ENCODE measurements at regions not wholly inside any gene's neighbourhood (a gene's known extent, or its start where the extent isn't known, plus 50 kb on each side); places are given as distances from the start of the nearest gene placed in this dataset.

DNA sequence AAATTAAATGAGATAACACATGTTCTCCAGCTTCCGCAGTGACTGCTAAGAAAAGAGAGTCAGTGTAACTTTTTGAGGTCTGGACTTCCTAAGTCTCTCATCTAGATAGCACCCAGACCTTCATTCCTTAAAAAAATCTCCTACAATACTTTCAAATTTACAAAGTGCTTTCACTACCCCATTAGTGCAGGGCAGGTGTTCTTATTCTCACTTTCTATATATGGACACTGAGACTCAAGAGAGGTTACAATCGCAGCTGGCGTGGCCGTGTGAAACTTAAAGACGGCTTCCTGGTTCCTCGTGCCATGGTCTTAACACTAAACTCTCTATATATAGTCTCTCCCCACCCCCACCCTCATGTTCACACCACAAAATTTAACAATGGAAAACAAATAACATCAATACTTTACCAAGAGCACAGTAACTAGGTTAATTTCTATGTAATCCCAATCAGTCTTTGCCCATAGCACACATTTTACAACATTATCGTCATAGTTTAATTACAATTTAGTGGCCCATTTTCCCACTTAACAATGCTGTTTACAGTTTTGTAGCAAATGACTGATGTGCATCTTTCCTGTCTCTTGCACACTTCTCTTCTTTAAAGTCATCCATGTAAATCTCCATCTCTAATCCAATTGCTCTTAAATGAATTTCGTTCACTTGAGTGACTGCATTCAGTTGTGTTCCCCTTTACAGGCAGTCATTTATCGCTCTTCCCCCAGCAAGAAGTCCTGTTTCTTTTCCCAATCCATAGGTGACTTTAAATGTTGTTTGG lies 78.8 kb upstream of the ARID1B start:
- H3K36me3 ChIP-seq (ENCODE audit: insufficient read depth, low read length), result no peaks in the 10 kb centered on the region
- no peak for DNase-seq (ENCODE audit: low read depth, low spot score)
- H3K9me3 ChIP-seq (ENCODE audit: low read depth, low read length), result no peaks in the 10 kb centered on the region
- no peak overlapping the region for H3K9ac ChIP-seq (ENCODE audit: insufficient read length)
- no peak for TF ChIP-seq EZH2 (IDR thresholded peaks at IDR 0.05)
- TF ChIP-seq POLR2AphosphoS5 (IDR thresholded peaks at IDR 0.05; ENCODE audit: borderline replicate concordance, low read depth, low read length), result no peak
- no peak for TF ChIP-seq FOXP2 (optimal IDR thresholded peaks at IDR 0.05; ENCODE audit: control extremely low read depth, extremely low read length, insufficient read depth)
- no peak overlapping the region for H3K27ac ChIP-seq
- H3K4me3 ChIP-seq, result no peak overlapping the region

GRCh38 chr6:156697225-156697830 lies 79.8 kb upstream of the ARID1B start:
- DNase-seq (ENCODE audit: low read depth, low spot score), result no peak
- H3K4me3 ChIP-seq, result no peak overlapping the region
- no peak overlapping the region for H3K27ac ChIP-seq
- H3K9me3 ChIP-seq (ENCODE audit: low read depth, low read length), result no peaks in the 10 kb centered on the region
- TF ChIP-seq EZH2 (IDR thresholded peaks at IDR 0.05), result no peak
- TF ChIP-seq POLR2AphosphoS5 (IDR thresholded peaks at IDR 0.05; ENCODE audit: borderline replicate concordance, low read depth, low read length), result no peak
- TF ChIP-seq FOXP2 (optimal IDR thresholded peaks at IDR 0.05; ENCODE audit: control extremely low read depth, extremely low read length, insufficient read depth), result no peak
- no peaks in the 10 kb centered on the region for H3K36me3 ChIP-seq (ENCODE audit: insufficient read depth, low read length)
- no peak overlapping the region for H3K9ac ChIP-seq (ENCODE audit: insufficient read length)

DNA sequence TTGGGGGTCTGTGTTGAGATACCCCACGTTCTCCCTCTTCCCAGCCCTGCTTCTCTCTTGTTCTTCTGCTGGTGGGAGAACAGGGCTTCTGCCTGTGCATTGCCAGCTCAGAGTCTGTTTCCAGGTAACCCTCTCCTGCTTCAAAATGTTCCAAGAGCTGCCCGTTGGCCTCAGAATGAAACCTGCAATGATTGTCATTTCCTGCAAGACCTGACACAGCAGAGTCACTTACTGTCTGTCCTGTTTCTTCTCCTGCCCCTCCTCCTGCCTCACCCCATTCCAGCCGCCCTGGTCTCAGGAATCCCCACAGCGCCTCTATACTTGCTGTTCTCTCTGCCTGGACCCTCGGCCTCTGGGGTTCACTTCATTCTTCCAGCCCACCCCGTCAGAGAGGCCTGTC lies 81.4 kb upstream of the ARID1B start:
- Histone ChIP-seq H3K9ac (ENCODE audit: insufficient read length) (no peak overlapping the region), H3K27ac (no peak overlapping the region), H3K36me3 (ENCODE audit: insufficient read depth, low read length) (no peaks in the 10 kb centered on the region), H3K4me3 (no peak overlapping the region), H3K9me3 (ENCODE audit: low read depth, low read length) (no peaks in the 10 kb centered on the region)
- TF ChIP-seq FOXP2 (optimal IDR thresholded peaks at IDR 0.05; ENCODE audit: control extremely low read depth, extremely low read length, insufficient read depth) (no peak), POLR2AphosphoS5 (IDR thresholded peaks at IDR 0.05; ENCODE audit: borderline replicate concordance, low read depth, low read length) (no peak), EZH2 (IDR thresholded peaks at IDR 0.05) (no peak)
- no peak for DNase-seq (ENCODE audit: low read depth, low spot score)

DNA sequence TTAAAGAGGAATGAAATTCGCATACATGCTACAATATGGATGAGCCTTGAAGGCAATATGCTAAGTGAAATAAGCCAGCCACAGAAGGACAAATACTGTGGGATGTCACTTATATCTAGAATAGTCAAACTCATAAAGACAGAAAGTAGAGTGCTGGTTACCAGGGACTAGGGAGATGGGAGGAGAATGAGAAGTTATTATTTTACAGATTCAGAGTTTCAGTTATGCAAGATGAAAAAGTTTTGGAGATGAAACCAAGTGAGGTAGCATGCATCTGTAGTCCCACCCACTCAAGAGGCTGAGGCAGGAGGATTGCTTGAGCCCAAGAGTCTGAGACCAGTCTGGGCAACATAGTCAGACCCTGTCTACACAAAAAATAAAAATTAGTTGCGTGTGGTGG lies 82.5 kb upstream of the ARID1B start:
- DNase-seq (ENCODE audit: low read depth, low spot score), result no peak
- TF ChIP-seq POLR2AphosphoS5 (IDR thresholded peaks at IDR 0.05; ENCODE audit: borderline replicate concordance, low read depth, low read length) (no peak), EZH2 (IDR thresholded peaks at IDR 0.05) (no peak)
- no peaks in the 10 kb centered on the region for H3K9me3 ChIP-seq (ENCODE audit: low read depth, low read length)
- no peaks in the 10 kb centered on the region for H3K36me3 ChIP-seq (ENCODE audit: insufficient read depth, low read length)
- H3K9ac ChIP-seq (ENCODE audit: insufficient read length), result no peak overlapping the region
- H3K4me3 ChIP-seq, result no peak overlapping the region
- no peak overlapping the region for H3K27ac ChIP-seq

GRCh38 chr6:156691018-156691417 lies 86.2 kb upstream of the ARID1B start:
- Histone ChIP-seq H3K36me3 (ENCODE audit: insufficient read depth, low read length) (no peaks in the 10 kb centered on the region), H3K9me3 (ENCODE audit: low read depth, low read length) (no peaks in the 10 kb centered on the region), H3K9ac (ENCODE audit: insufficient read length) (no peak overlapping the region), H3K27ac (no peak overlapping the region), H3K4me3 (no peak overlapping the region)
- no peak for DNase-seq (ENCODE audit: low read depth, low spot score)
- TF ChIP-seq FOXP2 (optimal IDR thresholded peaks at IDR 0.05; ENCODE audit: control extremely low read depth, extremely low read length, insufficient read depth) (no peak), POLR2AphosphoS5 (IDR thresholded peaks at IDR 0.05; ENCODE audit: borderline replicate concordance, low read depth, low read length) (no peak), EZH2 (IDR thresholded peaks at IDR 0.05) (no peak)

GRCh38 chr6:156689656-156690055 lies 87.5 kb upstream of the ARID1B start:
- no peak overlapping the region for H3K4me3 ChIP-seq
- no peaks in the 10 kb centered on the region for H3K9me3 ChIP-seq (ENCODE audit: low read depth, low read length)
- TF ChIP-seq FOXP2 (optimal IDR thresholded peaks at IDR 0.05; ENCODE audit: control extremely low read depth, extremely low read length, insufficient read depth) (no peak), POLR2AphosphoS5 (IDR thresholded peaks at IDR 0.05; ENCODE audit: borderline replicate concordance, low read depth, low read length) (no peak), EZH2 (IDR thresholded peaks at IDR 0.05) (no peak)
- H3K27ac ChIP-seq, result no peak overlapping the region
- H3K9ac ChIP-seq (ENCODE audit: insufficient read length), result no peak overlapping the region
- DNase-seq (ENCODE audit: low read depth, low spot score), result no peak
- no peaks in the 10 kb centered on the region for H3K36me3 ChIP-seq (ENCODE audit: insufficient read depth, low read length)

DNA sequence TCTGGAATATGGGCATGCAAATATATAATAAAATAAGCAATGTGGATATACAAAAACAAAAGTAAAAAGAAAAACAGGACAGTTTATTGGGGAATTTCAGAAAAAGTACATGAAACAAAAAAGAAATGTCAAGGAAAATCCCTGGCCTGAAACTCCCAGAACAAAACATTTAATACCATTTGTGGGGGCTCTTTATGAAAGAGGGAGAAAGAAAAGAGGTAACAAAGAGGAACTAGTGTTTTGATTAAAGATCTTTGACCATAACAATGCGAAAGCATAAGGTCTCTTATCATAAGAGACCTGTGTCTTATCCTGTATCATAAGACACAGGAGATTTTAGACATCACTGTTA lies 88.6 kb upstream of the ARID1B start:
- H3K9me3 ChIP-seq (ENCODE audit: low read depth, low read length), result no peaks in the 10 kb centered on the region
- H3K9ac ChIP-seq (ENCODE audit: insufficient read length), result no peak overlapping the region
- DNase-seq (ENCODE audit: low read depth, low spot score), result no peak
- no peaks in the 10 kb centered on the region for H3K36me3 ChIP-seq (ENCODE audit: insufficient read depth, low read length)
- no peak overlapping the region for H3K4me3 ChIP-seq
- H3K27ac ChIP-seq, result no peak overlapping the region
- TF ChIP-seq FOXP2 (optimal IDR thresholded peaks at IDR 0.05; ENCODE audit: control extremely low read depth, extremely low read length, insufficient read depth) (no peak), EZH2 (IDR thresholded peaks at IDR 0.05) (no peak), POLR2AphosphoS5 (IDR thresholded peaks at IDR 0.05; ENCODE audit: borderline replicate concordance, low read depth, low read length) (no peak)

DNA sequence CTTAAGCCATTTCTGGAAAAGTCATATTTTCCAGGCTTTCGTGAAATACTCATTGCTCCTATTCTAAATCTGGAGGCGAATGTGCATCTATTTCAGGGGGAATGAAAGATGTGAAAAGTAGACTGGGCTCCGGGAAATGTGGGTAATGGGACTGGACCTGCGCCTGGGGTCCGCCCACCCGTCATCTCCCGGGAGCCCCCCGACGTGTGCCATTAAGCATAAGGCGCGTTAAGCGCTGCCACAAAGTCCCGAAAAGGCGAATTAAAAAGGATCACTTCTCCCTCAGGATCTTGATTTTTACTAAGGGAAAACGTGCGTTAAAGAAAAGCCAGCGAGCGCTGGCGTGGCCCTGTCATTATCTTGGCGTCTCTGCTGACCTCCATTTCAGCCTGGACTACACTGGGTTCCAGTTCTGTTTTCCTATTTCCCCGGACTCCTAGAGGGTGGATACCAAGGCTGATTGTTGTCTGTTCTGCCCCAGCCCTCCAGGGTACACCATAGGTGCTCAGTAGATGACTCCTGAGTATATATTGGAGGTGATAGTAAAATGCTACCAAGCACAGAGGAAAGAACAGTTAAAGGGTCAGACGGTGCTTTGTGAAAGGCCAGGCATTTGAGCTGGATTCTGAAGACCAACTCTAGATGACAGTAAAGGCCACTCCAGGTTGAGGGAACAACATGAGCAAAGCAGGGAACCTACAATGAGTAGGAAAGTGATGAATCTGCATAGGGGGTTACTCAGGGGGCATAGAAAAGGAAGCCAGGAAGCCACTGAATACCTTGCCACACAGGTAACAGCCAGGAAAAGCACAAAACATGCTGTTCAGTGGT lies 89.2 kb upstream of the ARID1B start:
- H3K36me3 ChIP-seq (ENCODE audit: insufficient read depth, low read length), result no peaks in the 10 kb centered on the region
- H3K27ac ChIP-seq, result peak overlapping the region; percentile 78
- H3K9ac ChIP-seq (ENCODE audit: insufficient read length), result peak overlapping the region; percentile 79
- no peak for DNase-seq (ENCODE audit: low read depth, low spot score)
- no peaks in the 10 kb centered on the region for H3K9me3 ChIP-seq (ENCODE audit: low read depth, low read length)
- peak overlapping the region; percentile 81 for H3K4me3 ChIP-seq
- TF ChIP-seq POLR2AphosphoS5 (IDR thresholded peaks at IDR 0.05; ENCODE audit: borderline replicate concordance, low read depth, low read length) (no peak), EZH2 (IDR thresholded peaks at IDR 0.05) (no peak), FOXP2 (optimal IDR thresholded peaks at IDR 0.05; ENCODE audit: control extremely low read depth, extremely low read length, insufficient read depth) (no peak)

Measured in SK-N-MC (cell line).